HG02571 (cell line): ENCODE measurements at regions not wholly inside any gene's neighbourhood (a gene's known extent, or its start where the extent isn't known, plus 50 kb on each side); places are given as distances from the start of the nearest gene placed in this dataset.
"Not testable (repeated sequence)": the region's sequence is repeated elsewhere in the genome, so short reads cannot be mapped to it uniquely, and the experiment has no call there.

Experiments used
- ATAC-seq: cut with Tn5 transposase; IDR thresholded peaks from one replicate; pipeline ENCODE4 v1.9.1; 2021; ENCODE audit warnings: mild to moderate bottlenecking, moderate library complexity; ENCODE audit not compliant: unreplicated experiment

DNA sequence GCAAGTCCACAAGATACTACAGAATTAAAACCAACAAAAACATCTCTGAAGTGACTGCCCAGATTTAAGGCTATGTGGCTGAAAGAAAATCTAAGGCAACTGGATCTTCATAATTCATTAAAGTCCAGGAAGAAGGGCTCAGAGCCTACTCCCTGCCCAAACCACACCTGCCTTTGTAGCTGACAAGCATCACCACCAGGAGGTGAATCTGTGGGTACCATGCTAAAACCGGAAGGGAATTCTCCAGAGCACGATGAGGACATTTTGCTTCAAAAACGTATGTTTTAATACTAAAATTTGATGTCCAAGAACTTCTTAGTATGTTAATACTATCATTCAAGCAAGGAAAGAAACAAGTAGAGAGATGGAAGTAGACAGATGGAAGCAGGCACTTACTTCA lies 495.9 kb upstream of the NECTIN3 start:
- ATAC-seq: no peak

DNA sequence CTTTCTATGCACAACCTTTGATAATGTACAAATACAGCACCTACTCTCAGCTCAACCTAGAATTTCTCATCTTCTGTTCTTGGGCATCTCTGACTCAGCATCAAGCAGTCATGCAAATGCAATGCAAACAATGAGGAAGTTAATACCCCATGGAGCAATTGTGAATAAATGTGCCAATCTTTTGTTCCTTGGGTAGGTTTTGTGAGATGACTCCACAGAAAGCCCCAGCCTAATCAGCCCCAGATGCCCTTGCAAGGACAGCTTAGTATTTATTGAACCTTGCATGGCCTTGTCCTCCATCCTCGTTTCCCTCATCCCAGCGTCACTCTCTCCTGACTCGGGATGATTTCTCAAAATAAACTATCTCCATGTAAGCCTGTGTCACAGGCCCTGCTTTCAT lies 494.7 kb upstream of the NECTIN3 start:
- ATAC-seq: no peak

DNA sequence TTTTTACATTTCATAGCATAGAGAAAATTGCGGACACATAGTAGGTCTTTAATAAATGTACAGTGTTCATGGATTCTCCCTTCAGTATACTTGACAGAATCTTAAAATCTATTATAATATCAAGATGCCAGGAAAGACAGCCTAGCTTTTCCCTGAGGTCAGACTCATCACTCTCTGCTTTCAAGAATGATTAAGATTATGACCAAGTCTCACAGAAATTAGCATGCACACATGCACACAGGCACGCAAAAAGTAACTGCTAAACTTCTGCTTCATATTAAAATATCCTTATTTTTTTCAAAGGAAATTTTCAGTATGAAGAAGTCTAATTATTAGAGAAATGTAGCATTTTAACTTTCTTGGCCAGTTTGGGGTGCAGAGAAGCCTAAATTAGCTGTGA lies 493.8 kb upstream of the NECTIN3 start:
- ATAC-seq: no peak

DNA sequence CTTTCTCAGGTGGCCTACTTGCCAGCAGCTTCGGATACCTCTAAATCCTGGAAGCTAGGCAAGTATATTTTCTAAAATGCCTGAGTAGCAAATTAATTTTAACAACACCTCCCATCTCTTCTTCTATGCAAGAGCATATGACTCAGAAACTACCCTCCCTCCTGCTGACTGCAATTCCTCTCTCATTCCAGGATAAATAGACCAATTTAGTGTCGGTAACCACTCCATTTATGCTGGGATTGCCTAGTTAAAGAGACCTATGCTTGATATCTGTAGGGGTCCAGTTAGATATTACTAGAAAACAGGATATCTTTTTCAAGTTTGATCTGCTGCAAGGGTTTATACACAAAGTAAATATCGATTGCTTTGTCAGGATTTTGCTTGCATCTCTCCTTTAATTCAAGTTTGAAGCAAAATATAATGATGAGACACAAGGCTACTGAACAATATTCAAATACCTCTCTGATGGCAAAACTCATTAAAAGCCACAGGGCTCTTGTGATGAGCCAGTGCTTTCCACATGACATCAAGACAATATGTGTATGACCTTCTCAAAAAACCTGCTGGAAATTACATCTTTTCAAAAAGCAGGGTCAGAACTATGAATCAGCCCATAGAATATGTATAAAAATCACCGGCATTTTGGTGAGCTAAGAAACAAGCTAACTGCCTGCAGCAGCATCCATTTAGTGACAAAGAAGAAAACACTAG lies 491.6 kb upstream of the NECTIN3 start:
- no peak for ATAC-seq

DNA sequence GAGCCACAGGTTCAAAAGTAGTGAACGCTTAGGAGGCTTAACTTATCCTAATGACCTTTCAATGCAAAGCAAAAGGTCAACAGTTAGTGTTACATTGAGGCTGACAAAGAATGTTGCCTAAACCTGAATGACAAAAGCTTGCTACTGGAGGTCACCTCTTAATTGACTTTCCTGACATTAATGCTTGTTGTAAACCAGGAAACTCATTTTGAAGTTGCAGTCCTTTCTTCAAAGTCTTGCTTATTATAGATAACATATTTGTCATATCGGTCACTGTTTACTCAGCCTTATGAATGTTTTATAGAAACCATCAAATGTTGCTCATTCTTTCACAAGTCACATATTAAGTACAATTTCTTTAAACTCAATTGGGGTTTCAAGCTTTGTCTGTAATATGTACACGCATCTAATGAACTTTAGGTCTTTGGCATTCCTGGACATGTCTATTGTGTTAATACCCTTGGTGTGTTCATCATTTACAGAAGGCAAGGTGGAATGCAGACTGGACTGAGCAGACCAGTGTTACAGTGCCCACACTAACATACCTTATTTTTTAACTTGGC lies 488.2 kb upstream of the NECTIN3 start:
- no peak for ATAC-seq

DNA sequence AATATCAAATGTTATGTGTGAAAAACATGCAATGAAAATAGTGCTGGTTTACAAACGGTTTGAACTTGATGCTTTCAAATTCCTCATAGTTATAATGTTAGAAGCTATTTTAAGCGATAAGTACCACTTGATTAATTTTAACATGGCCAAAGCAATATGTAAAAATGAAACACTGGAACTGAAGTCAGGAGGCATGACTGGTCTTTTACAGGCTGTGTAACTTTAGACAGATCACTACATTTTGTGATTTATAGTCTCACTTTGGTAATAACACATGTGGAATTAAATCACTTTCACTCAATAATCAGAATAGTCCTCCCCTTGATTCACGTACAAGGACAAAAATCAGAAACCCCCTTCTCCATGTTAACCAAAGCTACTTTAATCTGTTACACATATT lies 482.7 kb upstream of the NECTIN3 start:
- no peak for ATAC-seq

DNA sequence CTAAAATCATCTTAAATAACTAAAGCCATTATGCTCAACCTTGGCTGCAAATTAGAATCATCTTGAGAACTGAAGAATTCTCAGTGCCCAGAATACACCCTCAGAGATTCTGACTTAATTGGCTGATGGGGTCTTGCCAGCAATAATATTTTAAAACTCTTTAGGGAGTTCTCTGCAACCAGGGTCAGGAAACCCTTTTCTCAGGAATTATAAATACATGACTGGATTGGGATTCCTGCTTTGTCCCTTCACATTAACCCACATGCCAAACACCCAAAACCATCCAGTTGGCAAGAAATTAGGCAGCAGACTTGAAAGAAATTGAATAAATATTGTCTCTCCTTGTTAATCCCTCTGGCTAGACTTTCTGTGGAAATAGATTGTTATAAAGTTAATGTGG lies 482.3 kb upstream of the NECTIN3 start:
- no peak for ATAC-seq

DNA sequence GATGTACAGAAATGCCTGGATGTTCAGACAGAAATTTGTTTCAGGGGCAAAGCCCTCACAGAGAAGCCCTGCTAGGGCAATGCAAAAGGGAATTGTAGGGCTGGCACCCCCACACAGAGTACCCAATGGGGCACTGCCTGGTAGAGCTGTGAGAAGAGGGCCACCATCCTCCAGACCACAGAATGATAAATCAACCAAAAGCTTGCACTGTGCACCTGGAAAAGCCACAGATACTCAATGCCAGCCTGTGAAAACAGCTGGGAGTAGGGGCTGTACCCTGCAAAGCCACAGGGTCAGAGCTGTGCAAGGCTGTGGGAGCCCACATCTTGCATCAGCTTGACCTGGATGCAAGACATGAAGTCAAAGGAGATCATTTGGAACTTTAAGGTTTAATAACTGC lies 477.9 kb upstream of the NECTIN3 start:
- no peak for ATAC-seq

DNA sequence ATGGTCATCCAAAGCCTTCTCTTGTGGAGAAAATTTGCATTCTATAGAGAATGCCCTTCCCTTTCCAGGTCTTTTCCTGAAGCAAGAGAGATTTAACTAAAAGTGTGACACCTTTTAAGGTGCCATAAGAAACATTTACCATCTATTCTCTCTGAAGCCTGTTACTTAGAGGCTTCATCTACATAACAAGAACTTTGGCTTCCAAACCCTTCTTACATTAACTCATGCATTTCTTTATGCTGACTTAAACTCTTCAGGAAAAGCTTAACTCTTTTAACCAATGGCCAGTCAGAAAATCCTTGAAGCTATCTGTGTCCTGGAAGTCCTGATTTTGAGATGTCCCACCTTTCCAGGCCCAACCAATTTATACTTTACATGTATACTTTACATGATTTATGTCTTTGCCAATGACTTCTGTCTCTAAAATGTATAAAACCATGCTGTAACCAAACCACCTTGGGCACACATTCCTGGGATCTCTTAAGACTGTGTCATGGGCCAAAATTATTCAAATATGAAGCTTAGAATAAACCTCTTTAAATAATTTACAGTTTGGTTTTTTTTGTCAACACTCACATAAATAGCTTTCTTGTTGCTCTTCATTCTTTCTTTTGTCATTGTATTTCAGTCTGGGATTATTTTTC lies 472.6 kb upstream of the NECTIN3 start:
- ATAC-seq: no peak

DNA sequence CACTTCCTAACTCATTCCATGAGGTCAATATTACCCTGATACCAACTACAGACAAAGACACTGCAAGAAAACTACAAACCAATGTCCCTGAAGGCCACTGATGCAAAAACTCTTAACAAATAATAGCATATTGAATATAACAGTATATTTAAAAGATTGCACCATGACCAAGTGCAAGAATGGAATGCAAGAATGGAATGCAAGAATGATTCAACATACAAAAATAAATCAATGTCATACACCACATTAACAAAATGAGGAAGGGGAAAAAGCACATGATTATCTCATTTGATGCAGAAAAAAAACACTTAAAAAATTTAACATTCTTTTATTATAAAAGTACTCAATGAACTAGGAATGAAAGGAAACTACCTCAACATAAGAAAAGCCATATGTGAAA lies 463.1 kb upstream of the NECTIN3 start:
- no peak for ATAC-seq

DNA sequence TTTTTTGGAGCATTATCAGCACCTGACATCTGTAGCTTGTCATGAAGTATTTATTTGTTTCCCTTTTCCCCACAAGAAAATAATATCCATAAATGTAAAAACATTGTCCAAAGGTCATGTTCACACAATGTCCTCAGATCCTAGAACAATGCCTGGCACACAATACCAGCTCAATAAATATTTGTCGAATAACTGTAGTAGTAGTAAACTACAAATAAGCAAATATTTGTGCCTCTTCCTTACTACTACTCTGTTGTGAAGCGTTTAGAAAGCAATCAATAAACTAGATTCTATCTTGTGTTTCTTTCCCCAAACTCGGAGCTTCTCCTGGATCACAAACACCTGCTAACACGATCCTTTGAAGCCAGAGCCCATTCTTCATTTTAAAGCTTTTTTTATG lies 459.6 kb upstream of the NECTIN3 start:
- ATAC-seq: no peak

DNA sequence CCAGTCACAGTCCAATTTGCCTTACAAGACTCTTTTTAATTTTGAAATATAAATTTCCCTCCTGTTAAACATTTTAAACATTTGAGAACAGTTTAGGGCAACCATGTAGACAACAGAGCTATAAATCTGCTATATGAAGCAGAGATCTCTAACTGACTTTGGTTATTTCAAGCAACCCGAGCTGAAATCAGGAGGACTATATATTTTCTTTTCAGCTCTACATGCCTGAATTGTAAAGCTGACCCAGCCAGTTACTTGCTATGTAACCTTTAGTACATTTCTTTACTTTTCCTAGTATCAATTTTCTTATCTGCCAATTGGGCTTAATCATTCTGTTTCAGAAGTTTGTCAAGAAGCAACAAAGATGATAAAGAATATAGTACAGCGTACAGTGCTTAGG lies 457.4 kb upstream of the NECTIN3 start:
- no peak for ATAC-seq

DNA sequence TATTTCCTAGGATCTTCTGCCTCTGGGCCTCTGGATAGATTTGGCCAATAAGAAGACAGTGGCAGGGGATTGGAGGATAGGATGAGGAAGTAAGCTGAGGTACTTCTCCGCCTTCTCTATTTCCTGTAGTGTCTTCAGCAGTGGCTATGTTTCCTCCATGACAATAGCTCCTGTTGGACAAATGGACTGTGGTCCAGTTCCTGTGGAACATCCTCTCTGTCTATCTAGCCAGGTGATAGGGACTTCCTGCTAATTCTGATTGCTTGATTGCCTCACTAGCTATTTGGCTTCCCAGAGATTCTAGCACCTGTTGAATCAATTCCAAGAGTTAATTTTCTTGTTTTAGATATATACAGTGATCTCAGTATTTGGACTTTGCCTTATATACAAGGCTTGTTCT lies 456.2 kb upstream of the NECTIN3 start:
- ATAC-seq: no peak

DNA sequence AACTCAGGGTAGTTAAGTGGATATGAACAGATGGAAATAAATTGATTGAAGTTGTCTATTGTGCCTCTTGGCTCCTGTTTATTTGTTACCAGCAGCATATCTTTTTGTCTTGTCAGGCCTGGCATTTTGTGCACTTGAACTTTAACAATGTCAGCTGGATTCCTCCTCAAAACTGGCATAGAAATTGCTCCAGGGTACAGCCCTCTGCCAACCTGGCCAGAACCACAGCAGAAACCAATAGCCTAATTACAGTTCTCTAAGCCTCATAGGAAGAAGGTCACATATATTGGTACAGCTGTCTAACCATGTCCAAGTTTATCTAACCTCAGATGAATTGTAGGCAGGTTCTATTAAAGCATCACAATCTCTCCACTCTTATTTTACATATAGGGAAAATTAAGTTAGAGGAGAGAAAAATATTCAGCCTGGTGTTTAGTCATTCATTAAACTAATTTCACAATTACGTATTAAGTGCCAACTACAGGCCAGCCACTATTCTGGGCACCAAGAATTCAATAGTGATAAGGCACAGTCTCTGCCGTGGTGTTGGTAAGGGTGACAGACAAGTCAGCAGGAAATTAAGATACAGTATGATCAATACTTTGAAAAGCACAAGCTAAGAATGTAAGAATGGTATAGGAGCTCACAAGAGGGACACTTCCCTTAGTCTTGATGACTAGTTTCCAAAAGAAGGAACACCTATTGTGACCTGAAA lies 452.9 kb upstream of the NECTIN3 start:
- no peak for ATAC-seq

DNA sequence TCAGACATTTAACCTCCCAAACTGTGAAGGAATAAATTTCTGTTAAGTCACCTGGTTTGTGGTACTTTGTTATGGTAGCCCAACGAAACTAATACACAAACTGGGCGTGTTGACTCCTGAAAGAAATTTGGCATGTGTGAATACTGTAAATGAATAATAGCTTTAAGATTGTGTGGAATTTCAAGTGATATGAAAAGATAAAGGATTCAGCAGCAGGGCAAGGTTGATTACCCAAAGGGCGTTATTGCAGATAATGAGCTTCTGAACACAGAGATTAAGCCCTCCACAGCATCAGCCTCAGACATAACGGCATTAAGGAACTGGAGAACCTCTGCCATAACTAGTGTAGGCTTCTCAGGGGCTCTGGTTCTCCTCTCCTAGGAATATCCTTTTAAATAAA lies 451.5 kb upstream of the NECTIN3 start:
- ATAC-seq: no peak

DNA sequence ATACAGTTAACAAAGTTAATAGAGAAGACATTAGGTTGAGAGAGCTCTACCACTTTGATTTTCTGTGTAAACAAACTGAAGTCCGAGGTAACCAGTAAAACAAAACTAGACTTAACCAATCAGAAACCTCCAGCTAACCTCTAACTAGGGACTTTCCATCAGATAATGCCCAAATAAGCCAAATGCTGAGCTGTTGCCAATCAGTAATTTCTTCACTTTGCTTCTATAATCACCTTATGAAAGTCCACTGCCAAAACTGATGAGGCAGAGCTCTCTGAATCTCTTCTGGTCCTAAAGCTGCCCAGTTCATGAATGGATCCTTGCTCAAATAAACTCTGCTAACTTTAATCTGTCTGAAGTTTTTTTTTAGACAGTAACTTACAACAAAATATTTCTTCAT lies 448.0 kb upstream of the NECTIN3 start:
- ATAC-seq: no peak

DNA sequence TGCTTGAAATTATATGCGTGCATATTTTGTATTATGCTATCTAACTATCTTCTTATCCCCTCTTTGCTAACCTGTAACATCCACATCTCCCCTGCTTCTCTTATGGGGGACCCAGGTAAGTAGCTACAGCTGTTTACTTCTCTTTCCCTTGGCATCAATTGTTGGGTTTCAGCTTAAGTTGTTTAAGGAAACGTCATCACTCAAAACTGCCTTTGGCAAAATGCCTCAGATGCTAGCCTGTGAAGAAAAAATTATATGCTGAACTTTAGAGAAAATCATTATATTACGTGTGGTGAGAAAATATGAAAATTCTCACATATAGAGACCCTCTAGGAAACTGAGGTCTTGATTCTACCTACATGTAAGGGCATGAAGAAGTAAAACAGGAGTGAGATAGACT lies 447.0 kb upstream of the NECTIN3 start:
- no peak for ATAC-seq

DNA sequence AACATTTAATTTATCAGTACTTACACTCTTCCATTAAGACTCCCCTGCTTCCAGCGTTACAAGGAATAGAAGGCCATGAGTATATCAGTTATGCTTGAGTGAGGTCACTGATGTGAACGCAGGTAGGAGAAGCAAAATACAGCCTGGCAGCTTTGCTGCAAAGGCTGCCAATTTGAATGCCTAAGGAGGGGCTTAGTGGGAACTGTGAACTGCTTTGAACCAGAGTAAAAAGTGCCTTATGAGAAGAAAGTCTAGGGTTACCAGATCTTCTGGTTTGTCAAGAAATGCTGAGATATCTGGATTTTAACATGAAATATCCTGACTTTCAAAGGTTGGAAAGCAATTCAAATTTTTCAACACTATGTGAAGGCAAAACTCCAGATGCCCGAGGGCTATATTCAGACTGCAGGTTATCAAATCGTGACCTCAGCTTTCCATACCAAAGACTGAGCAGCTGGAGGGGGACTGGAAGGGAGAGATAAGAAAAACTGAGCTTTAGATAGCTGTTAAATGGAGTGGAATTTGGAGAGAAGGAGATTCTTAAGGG lies 446.3 kb upstream of the NECTIN3 start:
- ATAC-seq: no peak

DNA sequence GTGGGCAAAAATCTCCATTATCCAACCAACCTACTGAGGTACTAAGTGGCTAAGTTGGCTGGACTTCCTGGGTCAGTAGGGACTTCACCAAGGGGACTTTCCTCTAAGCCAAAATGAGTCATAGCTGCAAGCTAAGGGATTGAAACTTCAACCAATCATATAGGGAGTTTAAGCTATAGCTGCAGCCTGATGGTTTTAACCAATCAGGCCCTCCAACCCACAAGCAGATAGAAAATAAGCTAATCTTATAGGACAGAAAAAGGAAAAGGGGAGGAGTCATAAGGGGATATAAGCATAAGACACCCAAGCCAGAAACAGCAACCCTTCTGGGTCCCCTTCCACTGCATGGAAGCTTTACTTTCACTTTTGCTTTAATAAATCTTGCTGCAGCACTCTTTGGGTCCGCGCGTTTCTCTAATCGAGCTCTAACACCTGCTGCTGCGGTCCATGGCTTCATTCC lies 444.9 kb upstream of the NECTIN3 start:
- not testable (repeated sequence) for ATAC-seq

DNA sequence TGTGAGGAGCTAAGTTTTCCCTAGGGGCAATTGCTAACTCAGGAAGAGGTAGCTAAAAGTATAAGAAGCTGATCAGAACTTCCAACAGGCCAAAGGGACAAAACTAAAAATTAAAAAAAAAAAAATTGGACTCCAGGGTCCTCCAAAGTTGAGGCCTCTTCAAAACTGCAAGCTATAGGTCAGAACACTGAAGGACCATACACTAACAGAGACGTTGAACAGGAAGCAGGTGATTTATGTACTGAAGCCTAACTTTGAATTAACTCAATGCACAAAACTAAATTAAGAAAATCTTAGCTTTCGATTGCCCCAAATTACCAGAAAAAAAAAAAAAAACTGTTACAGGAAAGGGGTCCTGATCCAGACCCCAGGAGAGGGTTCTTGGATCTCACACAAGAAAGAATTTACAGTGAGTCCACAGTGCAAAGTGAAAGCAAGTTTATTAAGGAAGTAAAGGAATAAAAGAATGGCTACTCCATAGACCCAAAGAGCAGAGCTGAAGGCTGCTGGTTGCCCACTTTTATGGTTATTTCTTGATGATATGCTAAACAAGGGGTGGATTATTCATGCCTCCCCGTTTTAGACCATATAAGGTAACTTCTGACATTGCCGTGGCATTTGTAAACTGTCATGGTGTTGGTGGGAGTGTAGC lies 442.8 kb upstream of the NECTIN3 start:
- ATAC-seq: no peak

DNA sequence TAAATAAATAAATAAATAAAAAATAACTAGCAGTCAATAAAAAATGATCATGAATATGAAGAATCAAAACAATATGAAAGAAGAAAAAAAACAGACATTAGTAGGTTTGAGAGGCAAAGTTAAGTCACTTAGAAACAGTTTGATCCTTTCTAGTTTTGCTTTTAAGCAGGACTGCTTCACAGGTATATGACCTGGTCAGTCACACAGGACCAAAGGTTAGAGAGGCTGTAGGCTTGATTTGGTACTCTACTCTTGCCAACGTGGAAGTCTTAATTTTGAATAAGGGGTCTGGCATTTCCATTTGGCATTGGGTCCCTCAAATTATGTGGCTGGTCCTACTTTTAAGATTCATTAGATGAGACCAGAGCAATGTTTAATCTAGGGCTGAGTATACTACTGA lies 441.7 kb upstream of the NECTIN3 start:
- ATAC-seq: no peak
